Mesothelial cell of epicardium (in vitro differentiated cells): ENCODE measurements at regions not wholly inside any gene's neighbourhood (a gene's known extent, or its start where the extent isn't known, plus 50 kb on each side); places are given as distances from the start of the nearest gene placed in this dataset.

Source experiments
- DNase-seq, 2 experiments: peaks; one replicate each; pipeline ENCODE4 v3.0.0; 2021; ENCODE audit warnings: low spot score in 2 of 2; ENCODE audit not compliant: unreplicated experiment in 2 of 2
- H3K27ac Mint-ChIP-seq: 2 replicates; pipeline ENCODE4 v1.8.0; 2021; ENCODE audit warnings: mixed read lengths
- H3K27me3 Mint-ChIP-seq: 2 replicates; pipeline ENCODE4 v1.8.0; 2021; ENCODE audit warnings: low read depth, mixed read lengths
- H3K36me3 Mint-ChIP-seq: 2 replicates; pipeline ENCODE4 v1.8.0; 2021; ENCODE audit warnings: mixed read lengths
- H3K4me1 Mint-ChIP-seq: 2 replicates; pipeline ENCODE4 v1.8.0; 2021; ENCODE audit warnings: mixed read lengths
- H3K4me3 Mint-ChIP-seq: 2 replicates; pipeline ENCODE4 v1.8.0; 2021; ENCODE audit warnings: mild to moderate bottlenecking, moderate library complexity, mixed read lengths
- H3K9me3 Mint-ChIP-seq: 2 replicates; pipeline ENCODE4 v1.8.0; 2021; ENCODE audit warnings: mixed read lengths
- CTCF ChIP-seq: fragments of 200-600 bp; sonication (generic); IDR thresholded peaks from one replicate; pipeline ENCODE4 v1.5.0; 2021; ENCODE audit warnings: antibody characterized with exemption; ENCODE audit not compliant: unreplicated experiment

GRCh38 chr6:121965739-121966138, 433.7 kb upstream of the HSF2 start:
- peaks cover 6% of the 10 kb centered on the region for H3K4me1 Mint-ChIP-seq
- H3K9me3 Mint-ChIP-seq: no peaks in the 10 kb centered on the region
- no peak for DNase-seq
- H3K4me3 Mint-ChIP-seq: no peak overlapping the region
- H3K27ac Mint-ChIP-seq: no peak overlapping the region
- H3K27me3 Mint-ChIP-seq: no peaks in the 10 kb centered on the region
- TF ChIP-seq CTCF: no peak
- H3K36me3 Mint-ChIP-seq: no peaks in the 10 kb centered on the region

GRCh38 chr6:121967631-121968030, 431.8 kb upstream of the HSF2 start:
- H3K4me1 Mint-ChIP-seq: peaks cover 4% of the 10 kb centered on the region
- no peaks in the 10 kb centered on the region for H3K9me3 Mint-ChIP-seq
- H3K4me3 Mint-ChIP-seq: no peak overlapping the region
- H3K27me3 Mint-ChIP-seq: no peaks in the 10 kb centered on the region
- TF ChIP-seq CTCF: no peak
- H3K27ac Mint-ChIP-seq: no peak overlapping the region
- DNase-seq: no peak
- H3K36me3 Mint-ChIP-seq: no peaks in the 10 kb centered on the region

GRCh38 chr6:121971931-121972335, 427.5 kb upstream of the HSF2 start:
- no peak overlapping the region for H3K27ac Mint-ChIP-seq
- H3K9me3 Mint-ChIP-seq: peaks cover 13% of the 10 kb centered on the region
- H3K27me3 Mint-ChIP-seq: no peaks in the 10 kb centered on the region
- no peak for DNase-seq
- peaks cover 4% of the 10 kb centered on the region for H3K4me1 Mint-ChIP-seq
- H3K4me3 Mint-ChIP-seq: no peak overlapping the region
- H3K36me3 Mint-ChIP-seq: no peaks in the 10 kb centered on the region
- TF ChIP-seq CTCF: no peak

- no peak for TF ChIP-seq CTCF
- H3K9me3 Mint-ChIP-seq: peaks cover 29% of the 10 kb centered on the region
- H3K27ac Mint-ChIP-seq: no peak overlapping the region
- H3K36me3 Mint-ChIP-seq: no peaks in the 10 kb centered on the region
- DNase-seq: no peak
- H3K4me1 Mint-ChIP-seq: no peaks in the 10 kb centered on the region
- H3K27me3 Mint-ChIP-seq: no peaks in the 10 kb centered on the region
- no peak overlapping the region for H3K4me3 Mint-ChIP-seq
Observed at GRCh38 chr6:121984956-121985355, 414.5 kb upstream of the HSF2 start.

GRCh38 chr6:121993362-121993761, 406.1 kb upstream of the HSF2 start:
- DNase-seq: no peak
- no peak overlapping the region for H3K27ac Mint-ChIP-seq
- peaks cover 7% of the 10 kb centered on the region for H3K4me1 Mint-ChIP-seq
- H3K9me3 Mint-ChIP-seq: peaks cover 5% of the 10 kb centered on the region
- no peak overlapping the region for H3K4me3 Mint-ChIP-seq
- no peaks in the 10 kb centered on the region for H3K27me3 Mint-ChIP-seq
- TF ChIP-seq CTCF: no peak
- H3K36me3 Mint-ChIP-seq: no peaks in the 10 kb centered on the region

GRCh38 chr6:121994919-121995318, 404.5 kb upstream of the HSF2 start:
- no peak for TF ChIP-seq CTCF
- H3K9me3 Mint-ChIP-seq: peaks cover 5% of the 10 kb centered on the region
- H3K4me3 Mint-ChIP-seq: no peak overlapping the region
- no peaks in the 10 kb centered on the region for H3K36me3 Mint-ChIP-seq
- peak overlapping the region; percentile 12 for H3K27ac Mint-ChIP-seq
- H3K27me3 Mint-ChIP-seq: no peaks in the 10 kb centered on the region
- no peak for DNase-seq
- H3K4me1 Mint-ChIP-seq: peaks cover 7% of the 10 kb centered on the region
